Stomach smooth muscle (tissue), 2 donors: ENCODE measurements at regions not wholly inside any gene's neighbourhood (a gene's known extent, or its start where the extent isn't known, plus 50 kb on each side); places are given as distances from the start of the nearest gene placed in this dataset.

Experiments used
- H3K27ac ChIP-seq: one replicate; pipeline ENCODE4 v1.7.0; 2013; ENCODE audit warnings: mild to moderate bottlenecking, low read length, inconsistent platforms
- H3K27me3 ChIP-seq, 2 donors: one replicate each; pipeline ENCODE4 v1.7.0; 2013; ENCODE audit warnings: low read length in 2 of 2; ENCODE audit not compliant: insufficient read depth in 2 of 2, control insufficient read depth in 1 of 2
- H3K36me3 ChIP-seq, 2 donors: one replicate each; pipeline ENCODE4 v1.7.0; 2013; ENCODE audit warnings: low read length in 2 of 2; ENCODE audit not compliant: control insufficient read depth in 2 of 2, insufficient read depth in 2 of 2
- H3K4me1 ChIP-seq: one replicate; pipeline ENCODE4 v1.7.0; 2013; ENCODE audit warnings: low read length; ENCODE audit not compliant: control insufficient read depth, insufficient read depth
- H3K4me3 ChIP-seq, 2 donors: one replicate each; pipeline ENCODE4 v1.7.0; 2013; ENCODE audit warnings: low read length in 2 of 2
- H3K9ac ChIP-seq, 2 donors: one replicate each; pipeline ENCODE4 v1.7.0; 2013; ENCODE audit warnings: low read length in 2 of 2, mild to moderate bottlenecking in 1 of 2
- H3K9me3 ChIP-seq, 2 donors: one replicate each; pipeline ENCODE4 v1.7.0; 2013; ENCODE audit warnings: low read length in 2 of 2; ENCODE audit not compliant: control insufficient read depth in 2 of 2
- donor health status: healthy.
- donor health status: Pancreatic carcinoma.

DNA sequence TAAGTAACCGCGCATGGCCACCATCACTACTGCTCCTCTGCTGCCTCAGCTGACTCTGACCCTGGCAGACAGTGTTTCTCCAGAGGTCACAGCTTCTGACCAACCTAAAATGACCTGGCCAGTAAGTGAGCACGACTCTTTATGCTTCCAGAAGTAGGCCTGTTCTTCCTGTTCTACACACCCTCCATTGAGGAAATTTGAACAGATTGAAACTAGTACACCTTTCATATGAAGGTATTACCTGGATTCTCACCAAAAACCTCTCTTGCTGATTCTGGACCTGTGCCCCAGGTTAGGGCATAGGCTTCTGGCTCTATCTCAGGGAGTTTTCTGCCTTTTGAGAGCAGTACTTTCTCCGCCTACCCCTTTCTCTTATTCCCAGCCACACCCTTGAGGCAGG is 178.4 kb upstream of the FRMD6 start:
- Histone ChIP-seq H3K27me3 (no peaks in the 10 kb centered on the region), H3K36me3 (no peaks in the 10 kb centered on the region), H3K9me3 (no peaks in the 10 kb centered on the region), H3K4me3 (no peak overlapping the region), H3K9ac (no peak overlapping the region), H3K4me1 (no peaks in the 10 kb centered on the region), H3K27ac (no peak overlapping the region)

DNA sequence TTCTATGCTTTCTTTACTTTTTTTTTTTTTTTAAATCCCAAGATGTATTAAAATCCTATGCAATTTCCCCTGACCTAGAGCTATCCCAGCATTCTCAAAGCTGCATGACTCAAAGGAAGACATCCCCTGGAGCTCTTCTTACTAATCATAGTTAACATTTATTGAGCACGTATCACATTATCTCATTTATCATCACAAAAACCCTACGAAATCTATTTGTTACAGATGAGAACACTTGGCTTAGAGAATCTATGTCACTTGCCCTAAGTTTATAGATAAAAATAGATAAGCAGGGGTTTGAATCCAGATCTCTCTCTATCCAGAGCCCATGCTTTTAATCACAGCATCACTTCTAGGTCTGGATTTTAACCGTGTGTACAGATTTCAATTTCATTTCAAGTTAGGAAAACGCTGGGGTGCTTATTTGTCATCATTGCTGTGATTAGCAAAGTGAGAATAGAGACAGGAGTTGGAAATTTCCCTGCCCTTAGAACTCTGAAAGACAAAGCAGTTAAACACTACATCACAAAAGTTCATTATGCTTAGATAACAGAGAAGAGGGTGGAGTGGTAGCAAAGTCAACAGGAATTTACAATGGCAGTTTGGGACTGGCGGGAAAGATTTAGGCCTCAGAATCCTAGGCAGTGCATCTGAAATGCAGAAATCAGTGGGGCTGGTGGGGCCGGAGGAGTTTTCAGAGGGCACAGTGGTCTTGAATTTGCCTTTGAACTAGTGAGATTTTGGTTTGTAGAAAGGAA is 177.7 kb upstream of the FRMD6 start:
- no peak overlapping the region for H3K4me3 ChIP-seq
- no peaks in the 10 kb centered on the region for H3K27me3 ChIP-seq
- H3K4me1 ChIP-seq: no peaks in the 10 kb centered on the region
- H3K27ac ChIP-seq: no peak overlapping the region
- H3K36me3 ChIP-seq: no peaks in the 10 kb centered on the region
- H3K9ac ChIP-seq: no peak overlapping the region
- H3K9me3 ChIP-seq: no peaks in the 10 kb centered on the region

DNA sequence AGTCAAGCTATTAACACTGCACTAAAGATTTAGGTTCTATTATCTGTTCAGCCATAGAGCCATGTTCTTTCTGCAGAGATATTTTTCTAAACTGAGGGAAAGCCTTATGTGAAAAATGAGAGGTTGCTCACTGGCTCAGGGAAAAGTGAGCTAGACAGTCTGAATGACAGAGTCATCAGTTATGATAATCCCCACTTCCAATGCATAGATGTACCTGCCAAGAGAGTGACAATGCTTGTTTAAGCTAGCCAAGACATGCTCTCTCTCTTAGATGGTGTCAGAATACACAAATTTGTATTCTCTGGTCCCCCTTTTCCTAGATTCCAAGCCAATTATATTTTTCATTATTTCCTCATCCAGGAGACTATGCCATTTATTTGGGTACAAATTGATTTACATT is 176.9 kb upstream of the FRMD6 start:
- Histone ChIP-seq H3K27ac (no peak overlapping the region), H3K9me3 (no peaks in the 10 kb centered on the region), H3K36me3 (no peaks in the 10 kb centered on the region), H3K27me3 (no peaks in the 10 kb centered on the region), H3K4me3 (no peak overlapping the region), H3K9ac (no peak overlapping the region), H3K4me1 (no peaks in the 10 kb centered on the region)

GRCh38 chr14:51478175-51478621 is 173.5 kb upstream of the FRMD6 start:
- no peaks in the 10 kb centered on the region for H3K9me3 ChIP-seq
- no peaks in the 10 kb centered on the region for H3K27me3 ChIP-seq
- no peaks in the 10 kb centered on the region for H3K36me3 ChIP-seq
- H3K27ac ChIP-seq: no peak overlapping the region
- no peak overlapping the region for H3K9ac ChIP-seq
- no peak overlapping the region for H3K4me3 ChIP-seq
- no peaks in the 10 kb centered on the region for H3K4me1 ChIP-seq

DNA sequence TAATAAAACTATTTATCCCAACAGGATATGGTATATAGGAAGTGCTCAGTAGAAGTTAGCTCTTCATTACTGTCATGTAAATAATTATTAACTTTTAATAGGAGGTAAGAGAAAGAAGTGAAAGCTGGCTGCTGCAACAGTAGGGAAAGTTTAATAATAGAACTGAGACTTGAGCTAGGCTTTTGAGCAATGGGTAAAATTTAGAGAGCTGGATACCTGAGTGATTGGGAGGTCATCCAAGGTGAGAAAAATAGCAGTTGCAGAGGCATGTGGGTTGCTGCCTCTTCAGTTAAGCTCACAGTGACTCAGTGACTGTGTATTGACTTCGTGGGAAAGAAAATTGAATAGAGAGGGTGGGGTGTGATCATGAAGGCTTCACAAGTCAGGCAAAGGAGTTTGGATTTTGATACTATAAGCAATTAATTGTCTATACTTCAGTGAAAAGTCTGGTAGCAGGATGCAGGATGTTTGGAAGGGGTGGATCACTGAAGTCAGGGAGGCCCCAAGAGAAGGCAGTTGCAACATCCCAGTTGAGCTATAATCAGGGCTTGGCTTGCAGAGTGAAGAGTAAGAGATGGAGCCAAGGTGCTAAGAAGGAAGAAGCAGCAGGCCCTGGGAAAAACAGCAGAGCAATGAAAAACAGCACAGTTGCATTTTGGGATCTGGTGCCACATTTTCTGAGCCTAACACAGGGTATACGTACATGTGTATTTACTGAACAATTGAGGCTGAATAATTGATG is 172.0 kb upstream of the FRMD6 start:
- no peak overlapping the region for H3K9ac ChIP-seq
- H3K36me3 ChIP-seq: no peaks in the 10 kb centered on the region
- no peak overlapping the region for H3K4me3 ChIP-seq
- H3K4me1 ChIP-seq: no peaks in the 10 kb centered on the region
- H3K27me3 ChIP-seq: no peaks in the 10 kb centered on the region
- H3K27ac ChIP-seq: no peak overlapping the region
- H3K9me3 ChIP-seq: no peaks in the 10 kb centered on the region

DNA sequence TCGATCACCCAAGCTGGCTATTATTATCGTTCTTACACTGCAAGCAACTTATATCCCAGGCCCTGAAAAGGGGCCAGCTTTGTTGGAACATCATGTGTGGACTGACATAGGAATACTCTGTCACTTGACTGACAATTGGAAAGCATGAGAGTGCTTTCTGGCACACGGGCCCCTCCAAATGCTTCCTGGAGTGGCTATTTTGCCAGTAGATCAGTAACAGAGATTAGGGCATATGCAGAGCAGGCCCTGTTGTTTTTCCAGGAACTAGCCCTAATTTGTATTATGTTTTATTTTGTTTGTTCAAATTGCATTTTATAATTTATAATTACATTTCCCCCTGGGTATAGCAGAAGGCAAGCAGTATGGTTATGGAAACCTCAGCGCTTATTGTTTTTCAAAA is 170.1 kb upstream of the FRMD6 start:
- no peak overlapping the region for H3K27ac ChIP-seq
- no peaks in the 10 kb centered on the region for H3K9me3 ChIP-seq
- H3K9ac ChIP-seq: no peak overlapping the region
- H3K36me3 ChIP-seq: no peaks in the 10 kb centered on the region
- H3K4me3 ChIP-seq: no peak overlapping the region
- no peaks in the 10 kb centered on the region for H3K4me1 ChIP-seq
- no peaks in the 10 kb centered on the region for H3K27me3 ChIP-seq

GRCh38 chr14:51482102-51482501 is 169.6 kb upstream of the FRMD6 start:
- H3K9ac ChIP-seq: no peak overlapping the region
- no peaks in the 10 kb centered on the region for H3K9me3 ChIP-seq
- no peak overlapping the region for H3K27ac ChIP-seq
- H3K36me3 ChIP-seq: no peaks in the 10 kb centered on the region
- H3K27me3 ChIP-seq: no peaks in the 10 kb centered on the region
- no peak overlapping the region for H3K4me3 ChIP-seq
- no peaks in the 10 kb centered on the region for H3K4me1 ChIP-seq

DNA sequence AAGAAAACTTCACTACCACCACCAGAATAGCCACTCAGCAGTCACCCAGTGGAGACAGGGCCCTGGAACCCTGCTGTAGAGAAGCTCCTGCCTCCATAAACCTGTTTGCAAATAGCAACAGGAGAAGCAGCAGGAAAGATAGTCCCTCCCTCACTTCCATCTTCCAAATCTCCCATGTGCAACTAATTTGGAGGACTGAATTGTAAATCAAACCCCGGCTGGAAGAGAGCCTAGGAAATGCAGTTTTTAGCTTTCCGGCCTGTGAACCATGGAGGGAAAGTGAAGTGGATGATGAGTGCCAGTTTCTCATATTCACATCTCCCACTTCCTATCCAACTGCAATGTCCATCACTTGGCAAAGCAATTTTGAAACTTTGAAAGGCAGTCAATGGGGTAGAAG is 167.2 kb upstream of the FRMD6 start:
- no peaks in the 10 kb centered on the region for H3K36me3 ChIP-seq
- H3K9me3 ChIP-seq: no peaks in the 10 kb centered on the region
- H3K9ac ChIP-seq: no peak overlapping the region
- no peaks in the 10 kb centered on the region for H3K4me1 ChIP-seq
- no peak overlapping the region for H3K4me3 ChIP-seq
- H3K27ac ChIP-seq: no peak overlapping the region
- H3K27me3 ChIP-seq: no peaks in the 10 kb centered on the region

DNA sequence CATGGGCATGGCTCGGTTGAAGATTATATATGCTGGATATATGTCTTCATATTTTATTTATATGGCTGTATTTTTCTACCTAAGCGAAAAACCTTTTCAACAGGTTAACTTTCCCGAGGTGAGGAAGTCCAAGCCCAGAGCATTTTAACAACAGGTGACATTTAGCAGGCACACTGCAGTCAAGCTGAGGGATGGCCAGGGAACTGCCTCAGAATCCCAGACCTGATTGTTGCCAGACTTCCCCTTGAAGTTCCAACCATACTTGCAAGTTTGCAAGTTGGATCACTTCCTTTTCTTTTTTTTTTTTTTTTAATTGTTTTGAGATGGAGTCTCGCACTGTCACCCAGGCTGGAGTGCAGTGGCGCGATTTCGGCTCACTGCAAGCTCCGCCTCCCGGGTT is 166.0 kb upstream of the FRMD6 start:
- no peaks in the 10 kb centered on the region for H3K9me3 ChIP-seq
- no peaks in the 10 kb centered on the region for H3K27me3 ChIP-seq
- H3K4me3 ChIP-seq: no peak overlapping the region
- H3K36me3 ChIP-seq: no peaks in the 10 kb centered on the region
- H3K4me1 ChIP-seq: peaks cover 5% of the 10 kb centered on the region
- no peak overlapping the region for H3K27ac ChIP-seq
- no peak overlapping the region for H3K9ac ChIP-seq

DNA sequence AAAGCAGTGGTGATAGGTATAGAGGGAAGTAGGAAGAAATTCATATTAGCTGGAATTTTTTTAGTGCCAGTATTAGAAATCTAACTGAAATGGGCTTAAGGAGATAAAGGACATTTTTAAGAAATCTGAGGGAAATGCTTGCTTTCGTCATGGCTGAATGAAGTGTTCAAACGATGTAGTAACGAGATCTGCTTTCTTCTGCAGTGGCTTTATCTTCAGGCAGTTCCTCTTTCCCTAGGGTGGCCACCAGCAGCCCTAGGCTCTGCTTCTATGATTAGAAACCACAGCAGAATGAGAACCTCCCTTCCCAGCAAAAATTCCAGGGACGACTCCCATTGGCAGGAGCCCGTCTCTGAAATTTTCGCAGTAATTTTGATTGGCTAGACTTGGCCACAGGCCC is 163.9 kb upstream of the FRMD6 start:
- Histone ChIP-seq H3K9ac (no peak overlapping the region), H3K4me3 (no peak overlapping the region), H3K4me1 (peaks cover 17% of the 10 kb centered on the region), H3K27me3 (no peaks in the 10 kb centered on the region), H3K9me3 (no peaks in the 10 kb centered on the region), H3K27ac (no peak overlapping the region), H3K36me3 (no peaks in the 10 kb centered on the region)

- Histone ChIP-seq H3K9ac (no peak overlapping the region), H3K4me3 (no peak overlapping the region), H3K9me3 (no peaks in the 10 kb centered on the region), H3K36me3 (no peaks in the 10 kb centered on the region), H3K27ac (no peak overlapping the region), H3K27me3 (no peaks in the 10 kb centered on the region), H3K4me1 (peaks cover 17% of the 10 kb centered on the region)
Observed at GRCh38 chr14:51488569-51489220, 163.0 kb upstream of the FRMD6 start.
